ENCODE measurements at regions not wholly inside any gene's neighbourhood (a gene's known extent, or its start where the extent isn't known, plus 50 kb on each side); places are given as distances from the start of the nearest gene placed in this dataset.

- TF ChIP-seq, protein P1, sequence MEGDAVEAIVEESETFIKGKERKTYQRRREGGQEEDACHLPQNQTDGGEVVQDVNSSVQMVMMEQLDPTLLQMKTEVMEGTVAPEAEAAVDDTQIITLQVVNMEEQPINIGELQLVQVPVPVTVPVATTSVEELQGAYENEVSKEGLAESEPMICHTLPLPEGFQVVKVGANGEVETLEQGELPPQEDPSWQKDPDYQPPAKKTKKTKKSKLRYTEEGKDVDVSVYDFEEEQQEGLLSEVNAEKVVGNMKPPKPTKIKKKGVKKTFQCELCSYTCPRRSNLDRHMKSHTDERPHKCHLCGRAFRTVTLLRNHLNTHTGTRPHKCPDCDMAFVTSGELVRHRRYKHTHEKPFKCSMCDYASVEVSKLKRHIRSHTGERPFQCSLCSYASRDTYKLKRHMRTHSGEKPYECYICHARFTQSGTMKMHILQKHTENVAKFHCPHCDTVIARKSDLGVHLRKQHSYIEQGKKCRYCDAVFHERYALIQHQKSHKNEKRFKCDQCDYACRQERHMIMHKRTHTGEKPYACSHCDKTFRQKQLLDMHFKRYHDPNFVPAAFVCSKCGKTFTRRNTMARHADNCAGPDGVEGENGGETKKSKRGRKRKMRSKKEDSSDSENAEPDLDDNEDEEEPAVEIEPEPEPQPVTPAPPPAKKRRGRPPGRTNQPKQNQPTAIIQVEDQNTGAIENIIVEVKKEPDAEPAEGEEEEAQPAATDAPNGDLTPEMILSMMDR (IDR thresholded peaks at IDR 0.05; ENCODE audit: poor library complexity), result no peak
- TF ChIP-seq EZH2phosphoT487 (IDR thresholded peaks at IDR 0.05; ENCODE audit: low read depth, severe bottlenecking, unreplicated experiment), result no peak
Observed at GRCh38 chr10:121211446-121211845, 360.3 kb downstream of the WDR11 start.
